Psoas muscle (tissue), 7 donors: ENCODE measurements at regions not wholly inside any gene's neighbourhood (a gene's known extent, or its start where the extent isn't known, plus 50 kb on each side); places are given as distances from the start of the nearest gene placed in this dataset.

Experiments
- ATAC-seq, 4 donors: fragments of 200-7000 bp; cut with Tn5 transposase; one replicate each; pipeline ENCODE4 v1.9.1; 2020; ENCODE audit warnings: moderate library complexity in 3 of 4, mild to moderate bottlenecking in 2 of 4
- DNase-seq, 2 donors: peaks; one replicate each; pipeline ENCODE4 v3.0.0-alpha.2; 2020
- H3K27ac ChIP-seq: fragments of 200-600 bp; one replicate; pipeline ENCODE4 v1.8.0; 2022
- H3K27me3 ChIP-seq, 3 donors: fragments of 200-600 bp in 1 of 3; one replicate each; pipeline versions ENCODE4 v1.6.1 to v1.8.0; 2013 to 2022; ENCODE audit warnings: low read length in 2 of 3, mild to moderate bottlenecking in 2 of 3, moderate library complexity in 1 of 3; ENCODE audit not compliant: insufficient read depth in 3 of 3
- H3K36me3 ChIP-seq, 2 donors: fragments of 200-600 bp in 1 of 2; one replicate each; pipeline versions ENCODE4 v1.6.1 to v1.8.0; 2013 to 2022; ENCODE audit warnings: low read depth in 1 of 2, mild to moderate bottlenecking in 1 of 2, moderate library complexity in 1 of 2; ENCODE audit not compliant: insufficient read depth in 1 of 2
- H3K4me1 ChIP-seq: fragments of 200-600 bp; one replicate; pipeline ENCODE4 v1.8.0; 2022
- H3K4me3 ChIP-seq: fragments of 200-600 bp; one replicate; pipeline ENCODE4 v1.8.0; 2022; ENCODE audit warnings: mild to moderate bottlenecking
- H3K9me3 ChIP-seq: fragments of 200-600 bp; one replicate; pipeline ENCODE4 v1.8.0; 2022
- WGBS, 3 donors: extraction: QIAGEN DNeasy Blood & Tissue Kit; methylation state at CpG; one replicate each; pipeline versions ENCODE4 v1.1.6 to v1.1.7; 2013; 5-methylcytosine and 5-hydroxymethylcytosine counted together
- intact Hi-C, 2 donors: fragments of 100-400 bp; cut with DNase I; formaldehyde crosslinking; loops; one replicate each; pipeline versions ENCODE4 v1.11.0 to v1.14.2; 2022
- TF ChIP-seq, protein P1 (sequence below): fragments of 200-600 bp; IDR thresholded peaks from one replicate; pipeline ENCODE4 v1.8.0; 2022; ENCODE audit warnings: antibody characterized with exemption
- donor health status: healthy with polysubstance abuse.
- donor health status: DM: no; HTN: no; CAD: no; lungs with moderate emphysema.
- donor health status: Bipolar disorder and iron deficiency.
- donor health status: healthy.
- donor health status: DM: yes; HTN: yes; CAD: no.
- donor health status: DM: no; HTN: no; CAD: no.
- donor health status: DM: yes; HTN: yes; CAD: no.

DNA sequence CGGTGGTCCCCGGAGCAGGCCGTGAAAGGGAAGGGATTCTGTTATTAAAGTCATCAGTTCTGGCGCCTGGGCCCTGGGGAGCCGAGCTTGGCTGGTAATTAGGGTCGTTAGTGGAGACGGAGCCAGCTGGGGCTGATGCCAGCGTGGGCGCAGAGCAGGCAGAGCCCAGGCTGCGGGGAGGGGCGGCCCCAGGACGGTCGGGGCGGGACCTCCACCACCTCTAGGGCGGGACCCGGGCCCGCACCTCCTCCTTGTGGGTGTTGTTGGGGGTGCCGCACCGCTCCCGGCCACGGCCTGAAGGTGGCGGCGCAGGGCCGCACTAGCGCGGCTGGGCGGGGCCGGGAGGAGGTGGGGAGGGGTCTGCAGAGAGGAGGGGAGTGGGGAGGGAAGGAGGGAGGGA lies 470.6 kb downstream of the PTPRU start:
- peaks cover 0 to 36% (median 6%) of the 10 kb centered on the region in 3 donors for H3K27me3 ChIP-seq
- no peaks in the 10 kb centered on the region for H3K9me3 ChIP-seq
- 0 to 3% (median 1%) methylated on average over 13 to 28 of the region's 28 CpGs for WGBS, 3 donors
- H3K36me3 ChIP-seq = no peaks in the 10 kb centered on the region
- H3K4me1 ChIP-seq = no peaks in the 10 kb centered on the region
- TF ChIP-seq, protein P1, sequence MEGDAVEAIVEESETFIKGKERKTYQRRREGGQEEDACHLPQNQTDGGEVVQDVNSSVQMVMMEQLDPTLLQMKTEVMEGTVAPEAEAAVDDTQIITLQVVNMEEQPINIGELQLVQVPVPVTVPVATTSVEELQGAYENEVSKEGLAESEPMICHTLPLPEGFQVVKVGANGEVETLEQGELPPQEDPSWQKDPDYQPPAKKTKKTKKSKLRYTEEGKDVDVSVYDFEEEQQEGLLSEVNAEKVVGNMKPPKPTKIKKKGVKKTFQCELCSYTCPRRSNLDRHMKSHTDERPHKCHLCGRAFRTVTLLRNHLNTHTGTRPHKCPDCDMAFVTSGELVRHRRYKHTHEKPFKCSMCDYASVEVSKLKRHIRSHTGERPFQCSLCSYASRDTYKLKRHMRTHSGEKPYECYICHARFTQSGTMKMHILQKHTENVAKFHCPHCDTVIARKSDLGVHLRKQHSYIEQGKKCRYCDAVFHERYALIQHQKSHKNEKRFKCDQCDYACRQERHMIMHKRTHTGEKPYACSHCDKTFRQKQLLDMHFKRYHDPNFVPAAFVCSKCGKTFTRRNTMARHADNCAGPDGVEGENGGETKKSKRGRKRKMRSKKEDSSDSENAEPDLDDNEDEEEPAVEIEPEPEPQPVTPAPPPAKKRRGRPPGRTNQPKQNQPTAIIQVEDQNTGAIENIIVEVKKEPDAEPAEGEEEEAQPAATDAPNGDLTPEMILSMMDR = no peak
- intact Hi-C loops = no loop called here
- no peak overlapping the region for H3K4me3 ChIP-seq
- H3K27ac ChIP-seq = no peak overlapping the region
- ATAC-seq (peak in 1 of 4 donors; percentile 48), DNase-seq (peak in 1 of 2 donors; percentile 34)

DNA sequence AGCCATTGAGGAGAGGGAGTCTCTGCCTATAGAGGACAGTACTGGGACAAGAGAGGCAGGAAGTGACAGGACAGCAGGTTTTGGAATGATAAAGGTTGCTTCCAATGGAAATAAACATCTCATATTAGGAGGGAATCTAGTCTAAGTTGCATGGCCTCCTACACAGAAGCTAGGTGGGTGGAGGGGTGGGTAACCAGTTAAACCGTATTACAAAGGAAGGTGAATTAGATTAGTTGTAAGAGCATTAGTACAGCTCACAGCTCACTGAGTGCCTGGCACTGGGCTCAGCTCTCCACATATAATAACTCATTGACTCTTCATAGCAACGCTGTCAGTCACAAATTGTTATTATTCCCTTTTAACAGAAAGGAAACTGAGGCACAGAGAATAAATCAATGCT lies 468.1 kb downstream of the PTPRU start:
- H3K4me1 ChIP-seq = no peaks in the 10 kb centered on the region
- no peaks in the 10 kb centered on the region for H3K36me3 ChIP-seq
- H3K9me3 ChIP-seq = no peaks in the 10 kb centered on the region
- 63 to 77% (median 67%) methylated on average over 2 of the region's 2 CpGs for WGBS, 3 donors
- ATAC-seq (no peak), DNase-seq (peak in 1 of 2 donors; percentile 2)
- peaks cover 0 to 38% (median 6%) of the 10 kb centered on the region in 3 donors for H3K27me3 ChIP-seq
- no peak overlapping the region for H3K27ac ChIP-seq
- H3K4me3 ChIP-seq = no peak overlapping the region
- TF ChIP-seq, protein P1 = no peak
- intact Hi-C loops = no loop called here

DNA sequence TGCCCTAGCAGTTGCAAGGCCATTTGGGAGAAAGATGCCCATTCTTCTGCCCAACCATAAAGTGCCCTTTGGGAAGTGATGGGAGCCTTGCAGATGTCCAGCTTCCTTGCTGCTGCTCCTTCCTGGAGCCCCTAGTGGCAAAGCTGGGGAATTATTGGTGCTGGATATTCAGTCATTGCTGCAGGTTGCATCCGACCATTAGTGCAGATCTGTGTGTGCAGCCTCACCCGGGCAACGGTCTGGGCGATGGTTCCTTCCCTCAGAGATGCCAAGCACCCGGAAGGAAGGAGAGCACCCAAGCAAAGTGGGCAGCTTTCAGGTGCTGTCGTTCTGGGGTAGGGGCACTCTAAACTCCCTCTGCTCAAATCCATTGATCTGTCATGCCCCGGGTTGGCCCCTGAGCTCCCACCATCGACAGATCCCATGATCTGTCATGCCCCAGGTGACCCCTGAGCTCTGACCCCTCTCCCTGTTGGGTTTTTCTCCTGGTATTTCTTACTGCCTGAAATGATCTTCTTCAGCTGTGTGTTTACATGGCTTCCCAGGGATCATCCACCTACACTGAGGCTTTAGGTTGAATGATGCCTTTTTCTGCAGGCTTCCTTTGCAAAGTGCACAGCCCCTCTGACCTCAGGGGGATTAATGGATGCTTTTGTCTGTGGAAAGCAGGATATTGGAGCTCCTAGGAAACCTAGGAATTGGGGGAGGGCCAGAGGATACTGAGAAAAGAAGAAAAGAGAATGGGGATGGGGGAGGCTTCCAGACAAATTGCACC lies 467.5 kb downstream of the PTPRU start:
- Histone ChIP-seq H3K9me3 (no peaks in the 10 kb centered on the region), H3K4me1 (no peaks in the 10 kb centered on the region), H3K27ac (no peak overlapping the region), H3K36me3 (no peaks in the 10 kb centered on the region), H3K27me3 (peaks cover 0 to 37% (median 6%) of the 10 kb centered on the region in 3 donors), H3K4me3 (no peak overlapping the region)
- intact Hi-C loops = no loop called here
- WGBS, 3 donors = 21 to 31% (median 28%) methylated on average over 8 of the region's 8 CpGs
- TF ChIP-seq, protein P1 = peak; percentile 48
- ATAC-seq (peak in 1 of 4 donors; percentile 59), DNase-seq (peak in 1 of 2 donors; percentile 17)

DNA sequence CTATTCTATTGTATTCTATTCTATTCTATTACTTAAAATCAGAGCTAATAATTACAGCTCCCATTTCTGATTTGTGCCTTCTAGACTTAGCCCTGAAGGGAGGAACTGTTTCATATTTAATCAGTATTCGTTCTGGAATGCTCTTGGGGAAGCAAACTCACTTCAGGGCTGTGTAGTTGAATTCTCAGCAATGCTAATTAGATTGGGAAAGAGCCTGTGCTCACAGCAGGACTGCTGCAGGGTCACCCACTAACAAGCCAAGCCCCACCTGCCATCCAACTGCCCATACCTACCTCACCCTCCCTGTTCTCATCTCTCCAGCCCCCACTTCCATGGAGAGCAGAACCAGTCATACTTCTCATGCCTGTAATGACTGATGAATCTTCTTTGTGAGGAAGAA lies 464.2 kb downstream of the PTPRU start:
- no peaks in the 10 kb centered on the region for H3K9me3 ChIP-seq
- peak in 1 of 2 donors; percentile 6 for DNase-seq
- H3K36me3 ChIP-seq = no peaks in the 10 kb centered on the region
- TF ChIP-seq, protein P1 = no peak
- intact Hi-C loops = no loop called here
- no peak for ATAC-seq
- peaks cover 0 to 12% (median 5%) of the 10 kb centered on the region in 3 donors for H3K27me3 ChIP-seq
- no peaks in the 10 kb centered on the region for H3K4me1 ChIP-seq
- no peak overlapping the region for H3K4me3 ChIP-seq
- 39 to 48% (median 46%) methylated on average over 1 of the region's 1 CpG for WGBS, 3 donors
- no peak overlapping the region for H3K27ac ChIP-seq

DNA sequence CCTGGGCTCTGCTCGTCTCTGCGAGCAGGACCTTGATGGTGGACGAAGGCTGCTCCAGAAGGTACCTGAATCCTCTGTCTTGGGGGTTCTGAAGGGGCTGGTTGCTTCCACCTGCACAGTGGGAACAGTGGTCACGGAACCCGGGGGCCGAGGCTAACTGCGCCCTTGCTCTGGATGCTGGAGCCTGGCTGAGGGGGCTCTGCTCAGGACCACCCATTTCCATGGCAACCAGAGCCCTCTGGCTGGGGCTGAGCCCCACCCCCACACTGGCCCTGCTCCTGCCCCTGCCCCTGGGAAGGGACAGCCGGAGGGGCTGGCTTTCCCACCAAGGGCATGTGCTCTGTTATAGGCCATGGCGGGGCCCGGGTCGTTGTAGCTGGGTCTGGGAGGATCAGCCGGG lies 462.3 kb downstream of the PTPRU start:
- H3K36me3 ChIP-seq = no peaks in the 10 kb centered on the region
- no peak overlapping the region for H3K27ac ChIP-seq
- H3K9me3 ChIP-seq = no peaks in the 10 kb centered on the region
- intact Hi-C loops = no loop called here
- peaks cover 0 to 14% (median 2%) of the 10 kb centered on the region in 3 donors for H3K27me3 ChIP-seq
- DNase-seq (peak in 1 of 2 donors; percentile 28), ATAC-seq (no peak)
- 85 to 88% (median 86%) methylated on average over 12 of the region's 12 CpGs for WGBS, 3 donors
- H3K4me3 ChIP-seq = no peak overlapping the region
- TF ChIP-seq, protein P1 = no peak
- H3K4me1 ChIP-seq = no peaks in the 10 kb centered on the region
